Astrocyte (in vitro differentiated cells and primary cell): ENCODE measurements at regions not wholly inside any gene's neighbourhood (a gene's known extent, or its start where the extent isn't known, plus 50 kb on each side); places are given as distances from the start of the nearest gene placed in this dataset.

Source experiments
- CTCF ChIP-seq: IDR thresholded peaks from 2 replicates; pipeline ENCODE4 v1.5.1; 2011; ENCODE audit warnings: low read depth, mild to moderate bottlenecking, inconsistent platforms, low read length, moderate library complexity; ENCODE audit not compliant: insufficient read depth
- EZH2 ChIP-seq: IDR thresholded peaks from 2 replicates; pipeline ENCODE4 v1.6.1; 2012; ENCODE audit warnings: mild to moderate bottlenecking, low read length, inconsistent platforms; ENCODE audit not compliant: insufficient read depth

- no peak for TF ChIP-seq CTCF
- no peak for TF ChIP-seq EZH2
Observed at GRCh38 chr4:103303011-103303410, 104.9 kb upstream of the CENPE start.
